GM21381 (cell line): ENCODE measurements at regions not wholly inside any gene's neighbourhood (a gene's known extent, or its start where the extent isn't known, plus 50 kb on each side); places are given as distances from the start of the nearest gene placed in this dataset.
"Not testable (repeated sequence)": the region's sequence is repeated elsewhere in the genome, so short reads cannot be mapped to it uniquely, and the experiment has no call there.

Source experiments
- ATAC-seq: cut with Tn5 transposase; IDR thresholded peaks from one replicate; pipeline ENCODE4 v1.9.1; 2021; ENCODE audit warnings: mild to moderate bottlenecking, moderate library complexity; ENCODE audit not compliant: unreplicated experiment

DNA sequence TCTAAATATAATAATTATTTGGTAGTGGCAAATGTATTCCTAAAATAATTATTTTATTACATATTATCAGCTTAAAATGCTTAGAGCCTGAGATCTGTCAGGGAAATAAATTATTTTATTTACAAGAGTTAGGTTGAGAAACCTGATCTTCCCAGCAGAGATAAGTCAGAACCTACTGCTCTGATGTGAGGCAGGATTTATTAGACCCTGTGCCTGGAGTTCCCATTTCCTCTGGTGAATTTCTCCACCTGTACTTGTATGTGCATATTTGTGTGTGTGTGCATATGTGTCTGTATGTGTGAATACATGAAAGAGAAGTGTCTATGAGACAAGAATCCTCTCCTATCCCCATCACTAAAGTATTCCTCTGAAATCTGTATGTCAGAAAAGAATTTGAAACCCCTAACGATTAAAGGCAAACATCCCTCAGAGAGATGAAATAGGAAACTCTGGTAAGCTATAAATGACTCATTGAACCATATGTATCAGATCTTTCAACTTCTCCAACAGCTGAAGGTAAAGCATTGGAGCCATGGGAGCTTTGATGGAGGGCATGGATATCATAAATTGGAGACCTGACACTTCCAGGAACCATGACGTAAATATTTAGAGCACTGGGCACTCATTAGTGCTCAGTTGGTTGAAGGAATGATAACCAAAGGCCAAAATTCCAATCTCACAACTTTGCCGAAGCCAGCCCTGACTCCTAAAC, 190.9 kb downstream of the XPNPEP1 start:
- no peak for ATAC-seq

- ATAC-seq = not testable (repeated sequence)
Observed at GRCh38 chr10:109729895-109730294, 193.4 kb downstream of the XPNPEP1 start.

DNA sequence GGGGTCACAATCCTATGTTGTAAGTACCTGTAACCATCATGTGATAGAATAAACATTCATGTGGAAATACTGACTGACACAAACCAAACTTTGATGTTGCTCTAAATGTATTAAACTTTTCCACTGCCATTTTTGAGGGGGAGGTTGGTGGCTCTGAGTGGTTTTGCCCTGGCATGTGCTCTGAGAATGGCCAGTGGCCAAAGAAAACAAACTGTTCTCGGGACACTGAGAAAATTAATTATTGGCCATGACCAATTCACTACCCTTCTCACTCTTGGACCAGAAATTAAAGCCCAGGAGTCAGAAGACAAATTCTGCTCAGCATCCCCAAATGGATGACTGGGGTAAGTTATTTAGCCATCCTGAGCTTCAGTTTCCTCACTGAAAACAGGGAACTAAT, 195.9 kb downstream of the XPNPEP1 start:
- ATAC-seq = no peak

GRCh38 chr10:109726473-109726872, 196.8 kb downstream of the XPNPEP1 start:
- no peak for ATAC-seq

- ATAC-seq = no peak
Observed at GRCh38 chr10:109723305-109723704, 200.0 kb downstream of the XPNPEP1 start.

- ATAC-seq = no peak
Observed at GRCh38 chr10:109721453-109722064, 201.8 kb downstream of the XPNPEP1 start.

DNA sequence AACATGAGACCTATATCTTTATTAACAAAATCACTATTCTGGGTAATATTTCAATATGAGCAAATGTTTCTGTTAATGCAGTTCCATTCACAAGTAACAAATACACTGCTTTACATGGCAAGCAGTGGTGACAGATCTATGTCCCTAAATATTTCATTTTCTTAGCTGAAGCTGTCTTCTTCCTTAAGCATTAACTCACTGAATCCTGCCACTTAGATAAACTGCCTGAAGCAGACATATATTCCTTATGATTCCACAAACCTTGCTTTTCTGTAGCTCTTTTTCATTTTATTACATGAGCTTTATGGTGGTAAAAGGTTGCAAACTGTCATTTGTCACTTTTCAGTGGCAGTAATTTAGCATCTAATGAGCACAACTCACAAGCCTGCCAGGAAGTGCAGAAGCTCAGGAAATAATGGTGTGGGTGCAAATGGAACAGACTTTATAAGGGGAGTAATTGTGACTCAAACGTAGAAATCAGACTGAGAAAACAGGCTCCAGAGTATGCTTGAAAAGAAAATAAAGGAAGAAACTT, 217.2 kb downstream of the XPNPEP1 start:
- no peak for ATAC-seq

GRCh38 chr10:109701633-109702215, 221.6 kb downstream of the XPNPEP1 start:
- ATAC-seq = no peak

- ATAC-seq = no peak
Observed at GRCh38 chr10:109698882-109699664, 224.2 kb downstream of the XPNPEP1 start.

DNA sequence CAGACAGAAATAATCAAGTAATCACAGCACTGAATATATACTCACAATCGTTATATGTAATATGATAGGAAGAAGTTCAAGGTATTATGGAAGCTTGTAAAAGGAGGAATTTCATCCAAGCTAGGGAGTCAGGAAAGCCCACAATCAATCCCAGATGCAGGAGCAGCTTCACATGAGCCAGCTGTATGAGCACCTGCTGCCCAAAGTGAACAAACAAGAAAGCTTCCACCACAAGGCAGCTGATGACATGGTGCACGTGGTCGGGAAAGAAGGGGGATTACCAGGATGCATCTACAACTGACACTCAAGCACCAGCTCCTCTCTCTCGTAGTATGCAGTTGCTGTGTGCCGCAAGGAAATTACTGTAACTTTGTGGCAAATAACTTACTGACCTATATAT, 225.2 kb downstream of the XPNPEP1 start:
- ATAC-seq = no peak

DNA sequence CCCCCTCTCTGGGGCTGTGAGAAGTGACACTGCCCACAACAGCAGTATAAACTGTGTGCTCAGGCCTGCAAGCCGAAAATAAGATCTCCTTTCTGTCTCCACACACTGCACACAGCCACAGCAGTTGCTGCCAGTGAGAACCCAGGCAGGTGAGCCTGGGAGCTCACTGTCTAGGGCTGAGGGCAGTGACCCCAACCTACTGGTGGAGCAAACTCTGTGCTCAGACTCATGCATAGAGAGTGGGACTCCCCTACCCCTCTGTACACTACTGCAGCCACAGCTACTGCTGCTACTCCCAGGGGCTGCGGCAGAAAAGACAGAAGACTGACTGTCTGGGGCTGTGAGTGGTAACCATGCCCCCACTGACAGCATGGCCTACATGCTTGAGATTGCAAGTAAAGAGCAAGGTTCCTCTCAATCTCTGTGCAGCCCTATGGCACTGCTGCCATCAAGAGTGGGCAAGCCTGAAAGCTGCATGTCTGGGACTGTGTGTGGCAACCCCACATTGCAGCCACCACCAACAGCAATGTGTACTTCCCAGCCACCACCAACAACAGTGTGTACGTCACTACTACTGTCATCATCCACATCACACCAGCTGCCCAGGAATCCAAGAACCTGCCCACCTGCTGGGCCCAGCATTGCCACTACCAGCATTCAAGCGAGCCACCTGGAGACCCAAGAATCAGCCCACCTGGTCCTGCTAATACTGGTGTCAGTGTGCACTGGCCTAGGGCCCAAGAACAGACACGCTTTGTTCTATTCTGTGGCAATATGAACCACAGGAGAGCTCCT, 226.1 kb downstream of the XPNPEP1 start:
- no peak for ATAC-seq

- ATAC-seq = no peak
Observed at GRCh38 chr10:109696462-109696861, 226.8 kb downstream of the XPNPEP1 start.

GRCh38 chr10:109695988-109696387, 227.3 kb downstream of the XPNPEP1 start:
- ATAC-seq = no peak

GRCh38 chr10:109689785-109690184, 233.5 kb downstream of the XPNPEP1 start:
- no peak for ATAC-seq

DNA sequence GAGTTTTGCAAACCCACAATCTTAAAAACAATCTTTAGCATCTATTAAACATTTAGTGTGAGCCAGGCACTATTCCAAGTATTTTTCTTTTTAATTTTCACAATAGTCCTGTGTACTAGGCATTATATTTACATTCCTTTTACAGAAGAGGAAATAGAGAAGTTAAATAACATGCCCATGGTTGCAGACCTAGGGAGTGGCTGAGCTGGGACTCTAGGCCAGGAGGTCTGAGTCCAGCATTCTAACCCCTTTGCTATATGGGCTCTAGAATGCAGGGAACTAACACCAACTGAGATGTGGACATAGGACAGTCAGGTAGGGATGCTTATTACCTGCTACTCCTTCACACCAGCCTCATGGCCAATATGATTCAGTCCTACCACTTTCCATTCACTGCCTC, 243.8 kb downstream of the XPNPEP1 start:
- ATAC-seq = no peak

GRCh38 chr10:109678857-109679256, 244.5 kb downstream of the XPNPEP1 start:
- no peak for ATAC-seq

- no peak for ATAC-seq
Observed at GRCh38 chr10:109676703-109677102, 246.6 kb downstream of the XPNPEP1 start.

DNA sequence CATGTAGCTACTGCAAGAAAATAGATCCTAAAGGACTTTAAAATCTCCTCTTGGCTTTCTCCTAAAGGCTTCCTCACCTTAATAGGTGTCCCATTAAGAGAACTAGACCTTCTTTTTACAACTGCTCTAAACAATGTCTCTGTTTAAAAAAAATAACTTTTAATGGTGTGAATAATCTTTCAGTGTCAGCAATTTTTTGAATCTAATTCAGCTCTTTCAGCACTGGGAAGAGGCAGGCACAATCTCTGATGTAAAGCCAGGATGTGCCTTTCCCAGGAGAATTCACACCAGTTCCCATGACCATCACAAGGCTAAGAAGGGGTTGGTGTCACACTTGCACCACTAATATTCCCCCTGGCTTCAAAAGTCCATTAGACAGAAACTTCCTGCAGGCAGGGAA, 254.6 kb downstream of the XPNPEP1 start:
- ATAC-seq = no peak

GRCh38 chr10:109668154-109668665, 255.1 kb downstream of the XPNPEP1 start:
- no peak for ATAC-seq

DNA sequence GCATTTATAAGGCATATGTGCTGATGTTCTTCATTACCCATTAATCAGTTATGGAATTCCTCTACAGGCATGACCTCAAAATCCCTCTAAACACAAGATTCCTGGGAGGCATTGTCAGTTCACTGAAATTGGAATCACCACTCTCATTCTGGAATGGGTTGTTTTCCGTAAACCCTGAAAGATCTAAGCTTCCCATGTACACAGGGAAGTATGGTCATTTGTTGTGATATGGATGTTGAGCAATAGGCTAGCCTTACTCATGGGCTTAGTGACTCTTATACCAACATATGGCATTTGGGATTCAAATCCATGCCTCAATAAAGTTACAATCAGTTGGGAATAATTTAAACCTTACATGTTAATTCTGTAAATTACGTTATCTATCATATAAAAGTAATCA, 258.0 kb downstream of the XPNPEP1 start:
- no peak for ATAC-seq
